OCI-LY7 (cell line): ENCODE measurements at regions not wholly inside any gene's neighbourhood (a gene's known extent, or its start where the extent isn't known, plus 50 kb on each side); places are given as distances from the start of the nearest gene placed in this dataset.

Source experiments
- BruUV-seq: library from RNA; stranded (reverse); fragments of 400-500 nt; replicated peaks from 2 replicates; lab custom pipeline; 2021; lab: Mats Ljungman, UMichigan
- CTCF ChIA-PET: fragments of 300-600 bp; sonication (Branson Sonifier 250); formaldehyde crosslinking; loops from one replicate; lab custom pipeline; 2022; ENCODE audit warnings: antibody characterized with exemption; ENCODE audit not compliant: unreplicated experiment; lab: Charles Lee
- POLR2A ChIA-PET: fragments of 300-600 bp; sonication (Branson Sonifier 250); formaldehyde crosslinking; loops from one replicate; lab custom pipeline; 2022; ENCODE audit warnings: antibody characterized with exemption; lab: Charles Lee
- DNase-seq: peaks from one replicate; pipeline ENCODE4 v3.0.0-alpha.2; 2015; ENCODE audit warnings: low spot score
- H2AFZ ChIP-seq: fragments of 200-600 bp; sonication (generic), shearing (Covaris generic); 2 replicates; pipeline ENCODE4 v1.6.1; 2014; ENCODE audit warnings: mild to moderate bottlenecking, antibody characterized with exemption, low read length, moderate library complexity
- H3K27ac ChIP-seq: fragments of 200-600 bp; sonication (generic); 2 replicates; pipeline ENCODE4 v1.5.1; 2014; ENCODE audit warnings: mixed run types, low read depth, mild to moderate bottlenecking, moderate library complexity, low read length, inconsistent platforms; ENCODE audit not compliant: poor library complexity, severe bottlenecking
- H3K36me3 ChIP-seq: fragments of 200-600 bp; sonication (generic); 2 replicates; pipeline ENCODE4 v1.6.1; 2014; ENCODE audit warnings: mild to moderate bottlenecking, antibody characterized with exemption, low read length, moderate library complexity, mixed read lengths; ENCODE audit not compliant: insufficient read depth
- H3K4me1 ChIP-seq: fragments of 200-600 bp; sonication (generic); 2 replicates; pipeline ENCODE4 v1.5.1; 2014; ENCODE audit warnings: mild to moderate bottlenecking, low read length; ENCODE audit not compliant: insufficient read depth, poor library complexity, severe bottlenecking
- H3K4me2 ChIP-seq: fragments of 200-600 bp; sonication (generic); 2 replicates; pipeline ENCODE4 v1.6.1; 2014; ENCODE audit warnings: mild to moderate bottlenecking, low read length
- H3K4me3 ChIP-seq: fragments of 200-600 bp; sonication (generic); 2 replicates; pipeline ENCODE4 v1.5.1; 2014; ENCODE audit warnings: mild to moderate bottlenecking, low read depth, low read length; ENCODE audit not compliant: poor library complexity, severe bottlenecking
- H3K79me2 ChIP-seq: fragments of 200-600 bp; sonication (generic); 2 replicates; pipeline ENCODE4 v1.6.1; 2016; ENCODE audit warnings: low read depth, mild to moderate bottlenecking, low read length, moderate library complexity, mixed read lengths; ENCODE audit not compliant: insufficient read depth
- H3K9me2 ChIP-seq: fragments of 200-600 bp; sonication (generic); 2 replicates; pipeline ENCODE4 v1.6.1; 2016; ENCODE audit warnings: mild to moderate bottlenecking, low read length, mixed read lengths; ENCODE audit not compliant: insufficient read depth
- H3K9me3 ChIP-seq: fragments of 200-600 bp; sonication (generic); 2 replicates; pipeline ENCODE4 v1.6.1; 2014; ENCODE audit warnings: mild to moderate bottlenecking, mixed run types, low read length, mixed read lengths
- H4K20me1 ChIP-seq: fragments of 200-600 bp; sonication (generic); 2 replicates; pipeline ENCODE4 v1.6.1; 2014; ENCODE audit warnings: mild to moderate bottlenecking, antibody characterized with exemption, low read length, moderate library complexity, mixed read lengths; ENCODE audit not compliant: insufficient read depth
- EZH2phosphoT487 ChIP-seq: fragments of 200-600 bp; sonication (generic); IDR thresholded peaks from 2 replicates; pipeline ENCODE4 v1.6.1; 2018; ENCODE audit warnings: low read depth, borderline replicate concordance, mild to moderate bottlenecking, mixed run types, antibody characterized with exemption, low read length, moderate library complexity, mixed read lengths
- intact Hi-C: fragments of 100-400 bp; cut with micrococcal nuclease; formaldehyde crosslinking; loops from one replicate; pipeline ENCODE4 v1.10.0; 2022; ENCODE audit not compliant: unreplicated experiment
- TF ChIP-seq, protein P1 (sequence below): fragments of 200-600 bp; sonication (generic); conservative IDR thresholded peaks from 2 replicates; pipeline ENCODE4 v1.5.1; 2014; ENCODE audit warnings: mild to moderate bottlenecking, antibody characterized with exemption, low read length, moderate library complexity, mixed read lengths

GRCh38 chr20:12700701-12701100, 308.1 kb upstream of the SPTLC3 start:
- Histone ChIP-seq H2AFZ (no peak overlapping the region), H3K4me1 (no peaks in the 10 kb centered on the region), H3K79me2 (no peaks in the 10 kb centered on the region), H3K4me2 (no peak overlapping the region), H4K20me1 (no peaks in the 10 kb centered on the region), H3K4me3 (no peak overlapping the region), H3K9me3 (no peaks in the 10 kb centered on the region), H3K9me2 (no peaks in the 10 kb centered on the region), H3K36me3 (no peaks in the 10 kb centered on the region), H3K27ac (no peak overlapping the region)
- intact Hi-C loops = no loop called here
- CTCF ChIA-PET = no interaction called here
- BruUV-seq = no TSS peak
- DNase-seq = no peak
- no peak for TF ChIP-seq EZH2phosphoT487
- TF ChIP-seq, protein P1, sequence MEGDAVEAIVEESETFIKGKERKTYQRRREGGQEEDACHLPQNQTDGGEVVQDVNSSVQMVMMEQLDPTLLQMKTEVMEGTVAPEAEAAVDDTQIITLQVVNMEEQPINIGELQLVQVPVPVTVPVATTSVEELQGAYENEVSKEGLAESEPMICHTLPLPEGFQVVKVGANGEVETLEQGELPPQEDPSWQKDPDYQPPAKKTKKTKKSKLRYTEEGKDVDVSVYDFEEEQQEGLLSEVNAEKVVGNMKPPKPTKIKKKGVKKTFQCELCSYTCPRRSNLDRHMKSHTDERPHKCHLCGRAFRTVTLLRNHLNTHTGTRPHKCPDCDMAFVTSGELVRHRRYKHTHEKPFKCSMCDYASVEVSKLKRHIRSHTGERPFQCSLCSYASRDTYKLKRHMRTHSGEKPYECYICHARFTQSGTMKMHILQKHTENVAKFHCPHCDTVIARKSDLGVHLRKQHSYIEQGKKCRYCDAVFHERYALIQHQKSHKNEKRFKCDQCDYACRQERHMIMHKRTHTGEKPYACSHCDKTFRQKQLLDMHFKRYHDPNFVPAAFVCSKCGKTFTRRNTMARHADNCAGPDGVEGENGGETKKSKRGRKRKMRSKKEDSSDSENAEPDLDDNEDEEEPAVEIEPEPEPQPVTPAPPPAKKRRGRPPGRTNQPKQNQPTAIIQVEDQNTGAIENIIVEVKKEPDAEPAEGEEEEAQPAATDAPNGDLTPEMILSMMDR = no peak
- POLR2A ChIA-PET = interaction anchor here (2.0 kb wide), 1 partner anchor 8 kb away, joined by 8 read pairs; no protein-coding TSS in a partner anchor

GRCh38 chr20:12702312-12702711, 306.5 kb upstream of the SPTLC3 start:
- H3K4me2 ChIP-seq = no peak overlapping the region
- TF ChIP-seq EZH2phosphoT487 = no peak
- TF ChIP-seq, protein P1 = no peak
- ChIA-PET CTCF (no interaction called here), POLR2A (interaction anchor here (0.7 to 2.0 kb wide), 2 partner anchors 10 to 363 kb away, joined by 3 to 8 read pairs; no protein-coding TSS in a partner anchor)
- H3K27ac ChIP-seq = no peak overlapping the region
- H3K9me3 ChIP-seq = no peaks in the 10 kb centered on the region
- no peak overlapping the region for H3K4me3 ChIP-seq
- intact Hi-C loops = no loop called here
- no peaks in the 10 kb centered on the region for H4K20me1 ChIP-seq
- no peaks in the 10 kb centered on the region for H3K9me2 ChIP-seq
- BruUV-seq = no TSS peak
- no peaks in the 10 kb centered on the region for H3K36me3 ChIP-seq
- no peak overlapping the region for H2AFZ ChIP-seq
- no peaks in the 10 kb centered on the region for H3K4me1 ChIP-seq
- H3K79me2 ChIP-seq = no peaks in the 10 kb centered on the region
- no peak for DNase-seq

- no peak overlapping the region for H3K4me3 ChIP-seq
- POLR2A ChIA-PET = no interaction called here
- H3K9me2 ChIP-seq = no peaks in the 10 kb centered on the region
- no peak overlapping the region for H2AFZ ChIP-seq
- H3K4me1 ChIP-seq = no peaks in the 10 kb centered on the region
- DNase-seq = no peak
- intact Hi-C loops = no loop called here
- BruUV-seq = no TSS peak
- TF ChIP-seq, protein P1 = no peak
- TF ChIP-seq EZH2phosphoT487 = no peak
- H3K9me3 ChIP-seq = no peaks in the 10 kb centered on the region
- H3K36me3 ChIP-seq = no peaks in the 10 kb centered on the region
- no peaks in the 10 kb centered on the region for H3K79me2 ChIP-seq
- CTCF ChIA-PET = no interaction called here
- H3K27ac ChIP-seq = no peak overlapping the region
- no peaks in the 10 kb centered on the region for H4K20me1 ChIP-seq
- H3K4me2 ChIP-seq = no peak overlapping the region
Measured at GRCh38 chr20:12715371-12715770, 293.4 kb upstream of the SPTLC3 start.
